PC-9 (cell line): ENCODE measurements at regions not wholly inside any gene's neighbourhood (a gene's known extent, or its start where the extent isn't known, plus 50 kb on each side); places are given as distances from the start of the nearest gene placed in this dataset.

Experiments
- BruUV-seq: library from RNA; stranded (reverse); fragments of 400-500 nt; replicated peaks from 2 replicates; lab custom pipeline; 2021; lab: Mats Ljungman, UMichigan
- CTCF ChIA-PET: fragments of 300-600 bp; sonication (Branson Sonifier 250); formaldehyde crosslinking; loops from one replicate; lab custom pipeline; 2022; ENCODE audit warnings: antibody characterized with exemption; lab: Charles Lee
- POLR2A ChIA-PET: fragments of 300-600 bp; sonication (Branson Sonifier 250); formaldehyde crosslinking; loops from one replicate; lab custom pipeline; 2022; ENCODE audit warnings: antibody characterized with exemption; ENCODE audit not compliant: unreplicated experiment; lab: Charles Lee
- DNase-seq, 2 experiments: peaks; one replicate each; pipeline versions ENCODE4 v3.0.0 to v3.0.0-alpha.2; 2015 to 2022; ENCODE audit warnings: mixed read lengths in 1 of 2
- H2AFZ ChIP-seq: fragments of 200-600 bp; sonication (generic); 2 replicates; pipeline ENCODE4 v1.8.1; 2017; ENCODE audit warnings: antibody characterized with exemption
- H3F3A ChIP-seq: fragments of 200-600 bp; sonication (generic); 2 replicates; pipeline ENCODE4 v1.8.1; 2017; ENCODE audit warnings: antibody characterized with exemption, mild to moderate bottlenecking, low read depth; ENCODE audit not compliant: insufficient read depth
- H3K27ac ChIP-seq: fragments of 200-600 bp; sonication (generic); 2 replicates; pipeline ENCODE4 v1.6.1; 2016; ENCODE audit warnings: mixed run types
- H3K27me3 ChIP-seq: fragments of 200-600 bp; sonication (generic); 2 replicates; pipeline ENCODE4 v1.6.1; 2016; ENCODE audit warnings: low read depth, mixed run types; ENCODE audit not compliant: insufficient read depth
- H3K36me3 ChIP-seq: fragments of 200-600 bp; sonication (generic); 2 replicates; pipeline ENCODE4 v1.6.1; 2016; ENCODE audit warnings: low read depth, mixed run types
- H3K4me1 ChIP-seq: fragments of 200-600 bp; sonication (generic); replicated peaks from 2 replicates; pipeline ENCODE4 v1.6.1; 2016; ENCODE audit warnings: mixed run types; ENCODE audit not compliant: insufficient read depth
- H3K4me2 ChIP-seq: fragments of 200-600 bp; sonication (generic); 2 replicates; pipeline ENCODE4 v1.6.1; 2017; ENCODE audit warnings: mixed run types
- H3K4me3 ChIP-seq: fragments of 200-600 bp; sonication (generic); 2 replicates; pipeline ENCODE4 v1.6.1; 2016; ENCODE audit warnings: mixed run types
- H3K79me2 ChIP-seq: fragments of 200-600 bp; sonication (generic); 2 replicates; pipeline ENCODE4 v1.6.1; 2017; ENCODE audit warnings: low read depth, mixed run types
- H3K9me2 ChIP-seq: fragments of 200-600 bp; sonication (generic); 2 replicates; pipeline ENCODE4 v1.8.1; 2017; ENCODE audit warnings: mild to moderate bottlenecking; ENCODE audit not compliant: insufficient read depth
- H3K9me3 ChIP-seq: fragments of 200-600 bp; sonication (generic); 2 replicates; pipeline ENCODE4 v1.8.1; 2016; ENCODE audit warnings: low read depth; ENCODE audit not compliant: insufficient read depth
- H4K20me1 ChIP-seq: fragments of 200-600 bp; sonication (generic); 2 replicates; pipeline ENCODE4 v1.8.1; 2017; ENCODE audit not compliant: insufficient read depth
- EZH2 ChIP-seq: fragments of 200-600 bp; sonication (generic); IDR thresholded peaks from 2 replicates; pipeline ENCODE4 v1.8.0; 2017; ENCODE audit warnings: antibody characterized with exemption, low read depth
- intact Hi-C: fragments of 100-400 bp; cut with micrococcal nuclease; formaldehyde crosslinking; loops from one replicate; pipeline ENCODE4 v1.10.0; 2022; ENCODE audit not compliant: unreplicated experiment
- TF ChIP-seq, protein P1 (sequence below): fragments of 200-600 bp; sonication (generic); conservative IDR thresholded peaks from 2 replicates; pipeline ENCODE4 v1.6.1; 2017; ENCODE audit warnings: mixed run types, antibody characterized with exemption, mild to moderate bottlenecking, moderate library complexity

DNA sequence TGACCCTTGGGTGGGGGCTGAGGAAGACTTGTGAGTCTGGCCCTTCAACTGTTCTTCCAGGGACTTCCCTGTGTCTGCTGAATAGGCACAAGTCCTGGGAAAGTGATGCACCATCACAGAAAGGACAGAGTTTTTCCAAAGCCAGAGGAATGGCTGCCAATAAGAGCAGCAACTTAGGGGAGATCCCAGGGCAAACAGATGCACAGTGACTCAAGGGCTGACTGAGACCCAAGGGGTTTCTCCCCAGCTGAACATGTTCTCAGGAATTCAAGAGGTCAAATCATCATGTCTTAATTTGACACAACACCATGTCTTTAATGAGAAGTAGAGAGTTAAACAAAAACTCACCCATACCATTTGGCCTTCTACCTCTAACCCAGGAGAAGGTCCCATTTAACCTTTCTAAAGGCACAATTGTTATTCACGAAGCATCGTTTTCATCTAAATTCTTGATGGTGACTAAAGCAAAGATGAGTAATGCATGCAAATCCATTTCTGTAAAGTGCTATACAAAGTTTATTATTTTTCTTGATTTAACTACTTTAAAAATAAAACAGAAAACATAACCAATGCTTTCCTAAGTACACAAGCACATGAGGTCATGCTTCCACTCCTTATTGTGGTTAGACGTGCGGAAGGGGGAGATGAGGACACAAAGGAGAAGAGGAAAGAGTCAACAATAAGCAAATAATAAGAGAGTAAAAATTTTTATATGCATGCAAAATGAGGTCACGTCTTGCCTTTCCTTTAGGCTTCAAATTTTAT lies 324.1 kb downstream of the PLK2 start:
- no peaks in the 10 kb centered on the region for H4K20me1 ChIP-seq
- no peaks in the 10 kb centered on the region for H3K36me3 ChIP-seq
- H3K27me3 ChIP-seq = no peaks in the 10 kb centered on the region
- no peaks in the 10 kb centered on the region for H3K79me2 ChIP-seq
- H3K4me2 ChIP-seq = no peak overlapping the region
- no TSS peak for BruUV-seq
- H3K27ac ChIP-seq = no peak overlapping the region
- H3K9me3 ChIP-seq = 0 out of 2 replicates have a peak, but pooled peaks cover 9% of the 10 kb centered on the region
- 0 out of 2 replicates have a peak, but pooled peaks cover 6% of the 10 kb centered on the region for H3K4me1 ChIP-seq
- no peak overlapping the region for H3K4me3 ChIP-seq
- ChIA-PET CTCF (no interaction called here), POLR2A (no interaction called here)
- no peak for TF ChIP-seq EZH2
- TF ChIP-seq, protein P1, sequence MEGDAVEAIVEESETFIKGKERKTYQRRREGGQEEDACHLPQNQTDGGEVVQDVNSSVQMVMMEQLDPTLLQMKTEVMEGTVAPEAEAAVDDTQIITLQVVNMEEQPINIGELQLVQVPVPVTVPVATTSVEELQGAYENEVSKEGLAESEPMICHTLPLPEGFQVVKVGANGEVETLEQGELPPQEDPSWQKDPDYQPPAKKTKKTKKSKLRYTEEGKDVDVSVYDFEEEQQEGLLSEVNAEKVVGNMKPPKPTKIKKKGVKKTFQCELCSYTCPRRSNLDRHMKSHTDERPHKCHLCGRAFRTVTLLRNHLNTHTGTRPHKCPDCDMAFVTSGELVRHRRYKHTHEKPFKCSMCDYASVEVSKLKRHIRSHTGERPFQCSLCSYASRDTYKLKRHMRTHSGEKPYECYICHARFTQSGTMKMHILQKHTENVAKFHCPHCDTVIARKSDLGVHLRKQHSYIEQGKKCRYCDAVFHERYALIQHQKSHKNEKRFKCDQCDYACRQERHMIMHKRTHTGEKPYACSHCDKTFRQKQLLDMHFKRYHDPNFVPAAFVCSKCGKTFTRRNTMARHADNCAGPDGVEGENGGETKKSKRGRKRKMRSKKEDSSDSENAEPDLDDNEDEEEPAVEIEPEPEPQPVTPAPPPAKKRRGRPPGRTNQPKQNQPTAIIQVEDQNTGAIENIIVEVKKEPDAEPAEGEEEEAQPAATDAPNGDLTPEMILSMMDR = no peak
- no peaks in the 10 kb centered on the region for H3F3A ChIP-seq
- H2AFZ ChIP-seq = no peak overlapping the region
- no peak for DNase-seq
- intact Hi-C loops = no loop called here
- H3K9me2 ChIP-seq = no peaks in the 10 kb centered on the region

DNA sequence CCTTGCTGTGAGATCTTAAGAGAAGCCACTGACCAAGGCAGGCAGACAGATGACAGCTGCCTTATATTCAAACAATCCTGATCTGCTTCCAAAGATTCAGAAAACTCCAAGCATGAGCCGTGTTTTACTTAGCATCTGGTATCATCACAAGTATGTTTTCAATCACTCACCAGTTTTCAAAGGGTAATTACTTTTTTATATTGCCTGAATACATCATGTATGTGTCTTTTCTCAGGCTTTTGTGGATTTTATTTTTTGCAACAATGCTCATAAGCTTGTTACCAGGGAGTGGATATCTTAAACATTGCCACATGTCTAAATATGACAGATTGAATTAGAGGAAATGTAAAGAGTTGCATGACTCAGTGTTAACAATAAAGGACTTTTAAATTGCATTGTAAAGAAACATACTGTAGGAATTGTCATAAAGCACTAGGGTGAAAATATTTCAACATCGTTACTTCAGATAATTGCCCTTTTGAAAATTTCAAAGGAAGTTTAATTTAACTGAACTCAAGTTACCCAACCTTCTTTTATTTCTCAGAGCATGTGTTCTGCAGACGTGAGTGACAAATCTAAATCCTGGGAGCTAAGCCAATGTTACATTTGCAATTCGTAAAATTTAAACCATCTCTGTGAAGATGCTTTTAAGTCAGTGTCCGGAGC lies 326.1 kb downstream of the PLK2 start:
- no peak for TF ChIP-seq EZH2
- TF ChIP-seq, protein P1 = no peak
- Histone ChIP-seq H3F3A (no peaks in the 10 kb centered on the region), H3K4me3 (no peak overlapping the region), H3K27ac (no peak overlapping the region), H3K4me1 (0 out of 2 replicates have a peak, but pooled peaks cover 6% of the 10 kb centered on the region), H3K9me2 (no peaks in the 10 kb centered on the region), H3K27me3 (no peaks in the 10 kb centered on the region), H3K4me2 (no peak overlapping the region), H4K20me1 (no peaks in the 10 kb centered on the region), H3K36me3 (no peaks in the 10 kb centered on the region), H3K79me2 (no peaks in the 10 kb centered on the region), H2AFZ (no peak overlapping the region), H3K9me3 (0 out of 2 replicates have a peak, but pooled peaks cover 9% of the 10 kb centered on the region)
- peak in 1 of 2 experiments; percentile 58 for DNase-seq
- ChIA-PET CTCF (no interaction called here), POLR2A (interaction anchor here (0.6 kb wide), 1 partner anchor 34 kb away, joined by 4 read pairs; no protein-coding TSS in a partner anchor)
- intact Hi-C loops = no loop called here
- BruUV-seq = no TSS peak

DNA sequence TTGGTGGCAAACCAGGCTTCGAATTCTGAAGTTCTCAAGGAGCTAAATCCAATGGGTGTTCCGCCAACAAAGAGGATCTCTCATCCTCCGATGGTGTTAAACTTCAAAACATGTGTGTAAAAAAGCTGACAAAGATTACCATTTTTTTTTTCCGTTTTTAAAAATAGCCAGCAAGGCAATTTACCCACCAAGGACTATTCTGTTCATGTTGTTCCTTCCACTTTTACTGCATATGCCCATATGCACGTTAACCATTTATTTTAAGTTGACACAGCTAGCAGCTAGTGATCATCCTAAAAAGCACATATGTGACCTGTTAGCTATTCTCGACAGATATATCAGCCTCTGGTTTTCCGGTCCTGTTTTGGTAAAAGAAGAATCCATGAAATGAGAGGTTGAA lies 326.7 kb downstream of the PLK2 start:
- H4K20me1 ChIP-seq = no peaks in the 10 kb centered on the region
- H3K9me2 ChIP-seq = no peaks in the 10 kb centered on the region
- ChIA-PET CTCF (no interaction called here), POLR2A (interaction anchor here (0.6 kb wide), 1 partner anchor 35 kb away, joined by 4 read pairs; no protein-coding TSS in a partner anchor)
- BruUV-seq = no TSS peak
- H3K9me3 ChIP-seq = 0 out of 2 replicates have a peak, but pooled peaks cover 8% of the 10 kb centered on the region
- no peak overlapping the region for H2AFZ ChIP-seq
- no peaks in the 10 kb centered on the region for H3F3A ChIP-seq
- H3K27ac ChIP-seq = no peak overlapping the region
- H3K4me3 ChIP-seq = no peak overlapping the region
- no peak for DNase-seq
- H3K79me2 ChIP-seq = no peaks in the 10 kb centered on the region
- intact Hi-C loops = no loop called here
- no peak overlapping the region for H3K4me2 ChIP-seq
- no peak for TF ChIP-seq EZH2
- H3K36me3 ChIP-seq = no peaks in the 10 kb centered on the region
- 0 out of 2 replicates have a peak, but pooled peaks cover 6% of the 10 kb centered on the region for H3K4me1 ChIP-seq
- no peaks in the 10 kb centered on the region for H3K27me3 ChIP-seq
